ENCODE measurements at regions not wholly inside any gene's neighbourhood (a gene's known extent, or its start where the extent isn't known, plus 50 kb on each side); places are given as distances from the start of the nearest gene placed in this dataset.
"Not testable (repeated sequence)": the region's sequence is repeated elsewhere in the genome, so short reads cannot be mapped to it uniquely, and the experiment has no call there.

- FAIRE-seq: no peak
Observed at GRCh38 chr2:225781145-225781544, 381.6 kb downstream of the NYAP2 start.

- FAIRE-seq: no peak
Observed at GRCh38 chr2:225779829-225780228, 380.3 kb downstream of the NYAP2 start.

- no peak for FAIRE-seq
Observed at GRCh38 chr2:225773148-225773547, 373.6 kb downstream of the NYAP2 start.

GRCh38 chr2:225771701-225772100 lies 372.2 kb downstream of the NYAP2 start:
- no peak for FAIRE-seq

GRCh38 chr2:225768741-225769140 lies 369.2 kb downstream of the NYAP2 start:
- FAIRE-seq: no peak

GRCh38 chr2:225766431-225766830 lies 366.9 kb downstream of the NYAP2 start:
- FAIRE-seq: peak; percentile 68

GRCh38 chr2:225765820-225766219 lies 366.3 kb downstream of the NYAP2 start:
- no peak for FAIRE-seq

- no peak for FAIRE-seq
Observed at GRCh38 chr2:225764346-225764745, 364.8 kb downstream of the NYAP2 start.

- no peak for FAIRE-seq
Observed at GRCh38 chr2:225763711-225764110, 364.2 kb downstream of the NYAP2 start.

- FAIRE-seq: no peak
Observed at GRCh38 chr2:225761396-225761795, 361.9 kb downstream of the NYAP2 start.

GRCh38 chr2:225757248-225757647 lies 357.7 kb downstream of the NYAP2 start:
- FAIRE-seq: no peak

- FAIRE-seq: no peak
Observed at GRCh38 chr2:225756198-225756597, 356.7 kb downstream of the NYAP2 start.

- FAIRE-seq: no peak
Observed at GRCh38 chr2:225748609-225749008, 349.1 kb downstream of the NYAP2 start.

- FAIRE-seq: not testable (repeated sequence)
Observed at GRCh38 chr2:225743996-225744395, 344.5 kb downstream of the NYAP2 start.

GRCh38 chr2:225742487-225742886 lies 343.0 kb downstream of the NYAP2 start:
- FAIRE-seq: no peak

- FAIRE-seq: no peak
Observed at GRCh38 chr2:225740086-225740485, 340.6 kb downstream of the NYAP2 start.

- no peak for FAIRE-seq
Observed at GRCh38 chr2:225739328-225739727, 339.8 kb downstream of the NYAP2 start.

GRCh38 chr2:225738735-225739134 lies 339.2 kb downstream of the NYAP2 start:
- FAIRE-seq: no peak

GRCh38 chr2:225737556-225737955 lies 338.0 kb downstream of the NYAP2 start:
- no peak for FAIRE-seq

- FAIRE-seq: peak; percentile 98
Observed at GRCh38 chr2:225735844-225736243, 336.3 kb downstream of the NYAP2 start.

GRCh38 chr2:225725726-225726125 lies 326.2 kb downstream of the NYAP2 start:
- no peak for FAIRE-seq

Data from endometrium (tissue), 2 donors.